Cardiac septum (tissue), 1 donor: ENCODE measurements at regions not wholly inside any gene's neighbourhood (a gene's known extent, or its start where the extent isn't known, plus 50 kb on each side); places are given as distances from the start of the nearest gene placed in this dataset.

Source experiments
- DNase-seq: peaks from one replicate; pipeline ENCODE4 v3.0.0-alpha.2; 2020; ENCODE audit warnings: low spot score
- intact Hi-C: fragments of 100-400 bp; cut with DNase I; formaldehyde crosslinking; loops from one replicate; pipeline ENCODE4 v1.14.0; 2022
- donor health status: DM: no; HTN: no; CAD: no.

GRCh38 chr2:240224676-240225075 is 84.2 kb upstream of the OTOS start:
- DNase-seq: peak; percentile 36
- intact Hi-C loops: no loop called here

GRCh38 chr2:240225131-240225530 is 84.7 kb upstream of the OTOS start:
- DNase-seq: peak; percentile 47
- intact Hi-C loops: no loop called here

GRCh38 chr2:240225660-240226475 is 85.4 kb upstream of the OTOS start:
- peak; percentile 14 for DNase-seq
- intact Hi-C loops: no loop called here

GRCh38 chr2:240226672-240227537 is 86.4 kb upstream of the OTOS start:
- peak; percentile 58 for DNase-seq
- intact Hi-C loops: no loop called here

GRCh38 chr2:240227538-240228428 is 87.3 kb upstream of the OTOS start:
- intact Hi-C loops: no loop called here
- DNase-seq: peak; percentile 53

GRCh38 chr2:240229005-240229404 is 88.5 kb upstream of the OTOS start:
- intact Hi-C loops: no loop called here

GRCh38 chr2:240229603-240230235 is 89.3 kb upstream of the OTOS start:
- intact Hi-C loops: loop anchor here (10.0 kb wide), 1 partner anchor 335 kb away; the partner anchor contains the start of genes DUSP28 and RNPEPL1
- no peak for DNase-seq

More at GRCh38 chr2:240229005-240229404, 88.5 kb upstream of the OTOS start:
- no peak for DNase-seq

GRCh38 chr2:240230291-240230931 is 90.0 kb upstream of the OTOS start:
- DNase-seq: peak; percentile 54
- intact Hi-C loops: loop anchor here (10.0 kb wide), 1 partner anchor 334 kb away; the partner anchor contains the start of genes DUSP28 and RNPEPL1

- intact Hi-C loops: loop anchor here (2.0 to 10.0 kb wide), 3 partner anchors 67 to 333 kb away; partner anchors contain the start of genes DUSP28 and RNPEPL1
- peak; percentile 68 for DNase-seq
Measured at GRCh38 chr2:240231838-240232244, 91.4 kb upstream of the OTOS start.

GRCh38 chr2:240232264-240232915 is 91.9 kb upstream of the OTOS start:
- DNase-seq: peak; percentile 33

GRCh38 chr2:240232961-240233884 is 92.8 kb upstream of the OTOS start:
- intact Hi-C loops: loop anchor here (1.0 to 10.0 kb wide), 4 partner anchors 66 to 332 kb away; partner anchors contain the start of genes DUSP28 and RNPEPL1
- DNase-seq: peak; percentile 93

More at GRCh38 chr2:240232264-240232915, 91.9 kb upstream of the OTOS start:
- intact Hi-C loops: loop anchor here (2.0 to 10.0 kb wide), 3 partner anchors 66 to 332 kb away; partner anchors contain the start of genes DUSP28 and RNPEPL1

- intact Hi-C loops: loop anchor here (1.0 to 10.0 kb wide), 4 partner anchors 65 to 331 kb away; partner anchors contain the start of genes DUSP28 and RNPEPL1
- DNase-seq: peak; percentile 70
Measured at GRCh38 chr2:240233885-240234502, 93.5 kb upstream of the OTOS start.

GRCh38 chr2:240234503-240234951 is 94.1 kb upstream of the OTOS start:
- peak; percentile 64 for DNase-seq
- intact Hi-C loops: loop anchor here (10.0 kb wide), 1 partner anchor 330 kb away; the partner anchor contains the start of genes DUSP28 and RNPEPL1

- peak; percentile 60 for DNase-seq
- intact Hi-C loops: loop anchor here (5.0 to 10.0 kb wide), 2 partner anchors 117 to 330 kb away; partner anchors contain the start of genes DUSP28 and RNPEPL1
Measured at GRCh38 chr2:240235149-240235803, 94.8 kb upstream of the OTOS start.

GRCh38 chr2:240235811-240236210 is 95.4 kb upstream of the OTOS start:
- intact Hi-C loops: loop anchor here (1.0 to 10.0 kb wide), 5 partner anchors 15 to 329 kb away; partner anchors contain the start of genes DUSP28 and RNPEPL1
- peak; percentile 53 for DNase-seq
